Liver (tissue), 8 donors: ENCODE measurements at regions not wholly inside any gene's neighbourhood (a gene's known extent, or its start where the extent isn't known, plus 50 kb on each side); places are given as distances from the start of the nearest gene placed in this dataset.
A peak's percentile ranks its signal among the peaks of the same experiment; 100 is the strongest.

Experiments used
- DNase-seq: peaks from one replicate; pipeline ENCODE4 v3.0.0-alpha.2; 2017; ENCODE audit warnings: low spot score
- H3K27ac ChIP-seq, 2 donors: one replicate each; pipeline ENCODE4 v1.7.0; 2013; ENCODE audit warnings: inconsistent platforms in 2 of 2, low read length in 2 of 2, control low read depth in 1 of 2, low read depth in 1 of 2, mild to moderate bottlenecking in 1 of 2
- H3K27me3 ChIP-seq, 4 donors: one replicate each; pipeline versions ENCODE4 v1.6.1 to v1.7.0; 2013; ENCODE audit warnings: low read length in 3 of 4, inconsistent platforms in 1 of 4, mild to moderate bottlenecking in 1 of 4, moderate library complexity in 1 of 4; ENCODE audit not compliant: control insufficient read depth in 4 of 4, insufficient read depth in 4 of 4
- H3K36me3 ChIP-seq, 4 donors: one replicate each; pipeline versions ENCODE4 v1.6.1 to v1.7.0; 2013; ENCODE audit warnings: low read length in 3 of 4, mild to moderate bottlenecking in 3 of 4, low read depth in 1 of 4, moderate library complexity in 1 of 4; ENCODE audit not compliant: control insufficient read depth in 4 of 4, insufficient read depth in 3 of 4
- H3K4me1 ChIP-seq, 4 donors: one replicate each; pipeline versions ENCODE4 v1.6.1 to v1.7.0; 2013; ENCODE audit warnings: low read length in 3 of 4, mild to moderate bottlenecking in 3 of 4, moderate library complexity in 1 of 4; ENCODE audit not compliant: control insufficient read depth in 4 of 4, insufficient read depth in 4 of 4
- H3K4me3 ChIP-seq, 3 donors: one replicate each; pipeline versions ENCODE4 v1.6.1 to v1.7.0; 2013; ENCODE audit warnings: low read length in 3 of 3, control low read depth in 1 of 3, low read depth in 1 of 3, mild to moderate bottlenecking in 1 of 3
- H3K9ac ChIP-seq, 2 donors: one replicate each; pipeline ENCODE4 v1.7.0; 2013; ENCODE audit warnings: low read length in 2 of 2, mild to moderate bottlenecking in 2 of 2, moderate library complexity in 2 of 2, control low read depth in 1 of 2, low read depth in 1 of 2
- H3K9me3 ChIP-seq, 4 donors: one replicate each; pipeline versions ENCODE4 v1.6.1 to v1.7.0; 2013; ENCODE audit warnings: low read length in 3 of 4; ENCODE audit not compliant: control insufficient read depth in 4 of 4
- ATF3 ChIP-seq: IDR thresholded peaks from 2 replicates; pipeline ENCODE4 v1.6.1; 2016; ENCODE audit warnings: antibody characterized with exemption
- CTCF ChIP-seq: fragments of 150-350 bp; IDR thresholded peaks from 2 replicates; pipeline ENCODE4 v1.5.1; 2017; ENCODE audit warnings: improper control_type of control experiment, low read depth, low read length; ENCODE audit not compliant: missing input control
- EGR1 ChIP-seq, 2 donors: IDR thresholded peaks; 2 replicates each; pipeline ENCODE4 v1.6.1; 2016 to 2018; ENCODE audit warnings: antibody characterized with exemption in 2 of 2, low read depth in 2 of 2
- FOXA1 ChIP-seq: IDR thresholded peaks from 2 replicates; pipeline ENCODE4 v1.6.1; 2016; ENCODE audit warnings: antibody characterized with exemption
- FOXA2 ChIP-seq: IDR thresholded peaks from 2 replicates; pipeline ENCODE4 v1.6.1; 2016; ENCODE audit warnings: antibody characterized with exemption
- HNF4A ChIP-seq, 2 donors: conservative IDR thresholded peaks; 2 replicates each; pipeline ENCODE4 v1.6.1; 2016; ENCODE audit warnings: antibody characterized with exemption in 2 of 2, mild to moderate bottlenecking in 2 of 2
- HNF4G ChIP-seq: IDR thresholded peaks from 2 replicates; pipeline ENCODE4 v1.6.1; 2016; ENCODE audit warnings: antibody characterized with exemption
- JUND ChIP-seq, 2 donors: IDR thresholded peaks; 2 replicates each; pipeline ENCODE4 v1.6.1; 2016; ENCODE audit warnings: antibody characterized with exemption in 2 of 2
- NR2F2 ChIP-seq: IDR thresholded peaks from 2 replicates; pipeline ENCODE4 v1.6.1; 2016; ENCODE audit warnings: antibody characterized with exemption
- RAD21 ChIP-seq, 2 donors: IDR thresholded peaks; 2 replicates each; pipeline ENCODE4 v1.6.1; 2016; ENCODE audit warnings: antibody characterized with exemption in 2 of 2, mild to moderate bottlenecking in 2 of 2
- RXRA ChIP-seq, 2 donors: IDR thresholded peaks; 2 replicates each; pipeline ENCODE4 v1.6.1; 2017 to 2018; ENCODE audit warnings: antibody characterized with exemption in 2 of 2, mild to moderate bottlenecking in 1 of 2
- SP1 ChIP-seq: IDR thresholded peaks from 2 replicates; pipeline ENCODE4 v1.6.1; 2018; ENCODE audit warnings: antibody characterized with exemption, mild to moderate bottlenecking
- YY1 ChIP-seq: IDR thresholded peaks from 2 replicates; pipeline ENCODE4 v1.6.1; 2016; ENCODE audit warnings: antibody characterized with exemption, mild to moderate bottlenecking
- ZBTB33 ChIP-seq: IDR thresholded peaks from 2 replicates; pipeline ENCODE4 v1.6.1; 2016; ENCODE audit warnings: antibody characterized with exemption
- WGBS: extraction: QIAGEN DNeasy Blood & Tissue Kit; methylation state at CpG from one replicate; pipeline ENCODE4 v1.1.7; 2013; 5-methylcytosine and 5-hydroxymethylcytosine counted together
- TF ChIP-seq, protein P1 (sequence below): IDR thresholded peaks from 2 replicates; pipeline ENCODE4 v1.6.1; 2016; ENCODE audit warnings: antibody characterized with exemption, mild to moderate bottlenecking
- donor health status: healthy.
- donor health status: healthy.
- donor health status: healthy.
- donor health status: healthy.
- donor health status: healthy.

GRCh38 chr13:99654076-99654475 is 152.8 kb downstream of the TM9SF2 start:
- no peak for TF ChIP-seq HNF4A (conservative IDR thresholded peaks at IDR 0.05)
- no peak for TF ChIP-seq HNF4G
- TF ChIP-seq SP1: no peak
- no peak for TF ChIP-seq ATF3
- TF ChIP-seq, protein P1, sequence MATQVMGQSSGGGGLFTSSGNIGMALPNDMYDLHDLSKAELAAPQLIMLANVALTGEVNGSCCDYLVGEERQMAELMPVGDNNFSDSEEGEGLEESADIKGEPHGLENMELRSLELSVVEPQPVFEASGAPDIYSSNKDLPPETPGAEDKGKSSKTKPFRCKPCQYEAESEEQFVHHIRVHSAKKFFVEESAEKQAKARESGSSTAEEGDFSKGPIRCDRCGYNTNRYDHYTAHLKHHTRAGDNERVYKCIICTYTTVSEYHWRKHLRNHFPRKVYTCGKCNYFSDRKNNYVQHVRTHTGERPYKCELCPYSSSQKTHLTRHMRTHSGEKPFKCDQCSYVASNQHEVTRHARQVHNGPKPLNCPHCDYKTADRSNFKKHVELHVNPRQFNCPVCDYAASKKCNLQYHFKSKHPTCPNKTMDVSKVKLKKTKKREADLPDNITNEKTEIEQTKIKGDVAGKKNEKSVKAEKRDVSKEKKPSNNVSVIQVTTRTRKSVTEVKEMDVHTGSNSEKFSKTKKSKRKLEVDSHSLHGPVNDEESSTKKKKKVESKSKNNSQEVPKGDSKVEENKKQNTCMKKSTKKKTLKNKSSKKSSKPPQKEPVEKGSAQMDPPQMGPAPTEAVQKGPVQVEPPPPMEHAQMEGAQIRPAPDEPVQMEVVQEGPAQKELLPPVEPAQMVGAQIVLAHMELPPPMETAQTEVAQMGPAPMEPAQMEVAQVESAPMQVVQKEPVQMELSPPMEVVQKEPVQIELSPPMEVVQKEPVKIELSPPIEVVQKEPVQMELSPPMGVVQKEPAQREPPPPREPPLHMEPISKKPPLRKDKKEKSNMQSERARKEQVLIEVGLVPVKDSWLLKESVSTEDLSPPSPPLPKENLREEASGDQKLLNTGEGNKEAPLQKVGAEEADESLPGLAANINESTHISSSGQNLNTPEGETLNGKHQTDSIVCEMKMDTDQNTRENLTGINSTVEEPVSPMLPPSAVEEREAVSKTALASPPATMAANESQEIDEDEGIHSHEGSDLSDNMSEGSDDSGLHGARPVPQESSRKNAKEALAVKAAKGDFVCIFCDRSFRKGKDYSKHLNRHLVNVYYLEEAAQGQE: no peak
- no peak for TF ChIP-seq YY1
- TF ChIP-seq FOXA1: no peak
- TF ChIP-seq ZBTB33: no peak
- no peak for TF ChIP-seq NR2F2
- TF ChIP-seq RXRA (IDR thresholded peaks at IDR 0.05): no peak
- no peak for TF ChIP-seq EGR1 (IDR thresholded peaks at IDR 0.05; ENCODE audit: low read depth in 2 of 2)
- TF ChIP-seq FOXA2: no peak
- TF ChIP-seq RAD21 (IDR thresholded peaks at IDR 0.05): no peak
- TF ChIP-seq JUND (IDR thresholded peaks at IDR 0.05): no peak
- no peaks in the 10 kb centered on the region for H3K36me3 ChIP-seq
- peak overlapping the region; percentile 3 to 97 for H3K27ac ChIP-seq
- no peak overlapping the region for H3K9ac ChIP-seq
- H3K4me3 ChIP-seq: no peak overlapping the region
- no peaks in the 10 kb centered on the region for H3K9me3 ChIP-seq
- H3K4me1 ChIP-seq: peaks cover 3 to 38% (median 24%) of the 10 kb centered on the region in 4 donors
- 93% methylated on average over 4 of the region's 4 CpGs for WGBS
- no peak for DNase-seq
- no peaks in the 10 kb centered on the region for H3K27me3 ChIP-seq

GRCh38 chr13:99653526-99653925 is 152.3 kb downstream of the TM9SF2 start:
- Histone ChIP-seq H3K9ac (no peak overlapping the region), H3K4me3 (no peak overlapping the region), H3K4me1 (peaks cover 3 to 34% (median 20%) of the 10 kb centered on the region in 4 donors), H3K36me3 (no peaks in the 10 kb centered on the region), H3K27ac (peak overlapping the region; percentile 23 to 28), H3K27me3 (no peaks in the 10 kb centered on the region), H3K9me3 (no peaks in the 10 kb centered on the region)
- no peak for DNase-seq
- 61% methylated on average over 2 of the region's 2 CpGs for WGBS
- TF ChIP-seq JUND (IDR thresholded peaks at IDR 0.05) (no peak), SP1 (no peak), CTCF (no peak), YY1 (no peak), RXRA (IDR thresholded peaks at IDR 0.05) (no peak), ATF3 (no peak), FOXA2 (no peak), NR2F2 (no peak), FOXA1 (no peak)
- TF ChIP-seq, protein P1: no peak
